HG03045 (cell line): ENCODE measurements at regions not wholly inside any gene's neighbourhood (a gene's known extent, or its start where the extent isn't known, plus 50 kb on each side); places are given as distances from the start of the nearest gene placed in this dataset.
"Not testable (repeated sequence)": the region's sequence is repeated elsewhere in the genome, so short reads cannot be mapped to it uniquely, and the experiment has no call there.

Experiments used
- ATAC-seq: cut with Tn5 transposase; IDR thresholded peaks from one replicate; pipeline ENCODE4 v1.9.1; 2021; ENCODE audit warnings: mild to moderate bottlenecking, moderate library complexity; ENCODE audit not compliant: unreplicated experiment

DNA sequence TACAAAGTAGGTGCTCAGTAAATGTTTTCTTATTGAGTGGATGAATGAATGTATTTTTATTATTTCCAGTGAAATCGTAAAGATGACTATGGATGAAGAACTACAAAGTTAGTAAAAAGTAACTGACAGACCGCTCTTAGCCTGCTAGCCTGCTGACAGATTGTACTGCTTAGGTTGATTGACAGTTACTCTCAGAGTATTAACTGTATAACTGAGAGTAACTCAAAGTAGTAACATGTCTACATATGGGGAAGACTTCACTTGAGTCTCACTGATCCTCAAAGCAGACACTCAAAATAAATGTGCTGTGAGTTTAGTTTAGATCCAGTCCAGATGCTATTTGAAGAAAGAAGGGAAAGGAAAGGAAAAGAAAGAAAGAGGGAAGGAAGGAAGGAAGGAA, 272.3 kb upstream of the AMIGO2 start:
- no peak for ATAC-seq

DNA sequence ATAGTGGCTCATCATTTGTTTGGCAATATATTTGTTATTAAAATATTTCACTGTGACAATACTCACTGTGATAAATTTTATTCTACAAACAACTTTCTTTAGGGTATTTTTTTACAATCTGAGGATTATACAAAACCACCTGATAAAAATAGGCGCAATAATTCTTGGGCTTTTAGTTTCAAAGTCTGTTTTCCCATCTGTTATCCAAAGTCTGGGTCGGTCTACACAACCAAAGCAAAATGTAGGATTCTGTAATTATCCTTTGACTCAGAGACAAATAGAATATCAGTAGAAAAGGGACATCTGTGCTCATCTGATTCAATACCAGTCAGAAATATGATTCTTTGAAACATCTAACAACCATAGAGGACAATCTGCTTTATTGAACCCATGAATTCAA, 271.8 kb upstream of the AMIGO2 start:
- ATAC-seq = no peak

DNA sequence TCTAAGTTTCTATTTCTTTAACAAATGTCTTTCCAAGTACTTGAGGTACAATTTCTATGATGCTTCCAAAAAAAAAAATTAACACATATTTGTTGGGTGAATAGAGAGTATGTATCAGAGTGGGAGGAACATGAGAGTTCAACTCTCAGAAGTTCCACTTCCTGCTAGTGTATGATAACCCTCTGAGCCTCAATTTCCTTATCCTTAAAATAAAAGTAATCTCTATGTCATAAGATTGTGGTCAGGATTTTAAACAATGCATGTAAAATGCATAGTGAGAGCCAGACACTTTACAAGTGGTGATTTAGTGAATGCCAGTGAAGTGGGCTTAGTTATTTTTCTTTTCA, 270.3 kb upstream of the AMIGO2 start:
- no peak for ATAC-seq

DNA sequence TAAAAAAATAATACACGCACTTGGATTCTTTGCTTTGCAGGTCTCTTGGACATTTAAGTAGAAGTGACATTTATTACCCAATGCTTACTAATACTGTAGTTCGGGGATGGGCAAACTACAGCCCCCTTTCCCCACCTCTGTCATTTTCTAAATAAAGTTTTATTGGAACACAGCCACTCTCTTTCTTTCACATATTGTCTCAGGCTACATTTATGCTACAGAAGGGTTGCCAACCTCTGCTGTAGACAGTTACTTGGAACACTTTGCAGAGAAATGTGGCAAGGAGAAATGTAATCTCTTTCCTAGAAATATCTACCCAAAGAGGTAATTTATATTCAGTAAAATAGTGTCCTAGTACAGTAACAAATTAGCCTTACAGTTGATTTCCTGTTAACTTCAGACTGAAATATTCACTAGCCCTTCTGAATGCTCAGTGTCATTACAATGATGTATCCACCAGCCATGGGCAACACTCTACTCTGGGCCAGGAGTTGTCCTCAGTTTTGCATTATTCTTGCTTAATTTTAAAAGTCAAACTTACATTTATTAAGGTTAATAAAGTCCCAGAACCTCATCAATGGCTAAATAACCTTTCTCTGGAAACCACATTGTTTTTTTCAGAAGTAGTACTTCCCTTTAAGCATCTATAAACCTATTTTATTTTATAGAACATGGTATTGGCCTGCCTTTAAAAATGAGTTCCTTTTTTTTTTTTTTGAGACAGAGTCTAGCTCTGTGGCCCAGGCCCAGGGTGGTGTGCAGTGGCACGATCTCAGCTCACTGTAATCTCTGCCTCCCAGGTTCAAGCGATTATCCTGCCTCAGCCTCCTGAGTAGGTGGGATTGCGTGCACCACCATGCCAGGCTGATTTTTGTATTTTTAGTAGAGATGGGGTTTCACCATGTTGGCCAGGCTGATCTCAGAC, 269.6 kb upstream of the AMIGO2 start:
- no peak for ATAC-seq

DNA sequence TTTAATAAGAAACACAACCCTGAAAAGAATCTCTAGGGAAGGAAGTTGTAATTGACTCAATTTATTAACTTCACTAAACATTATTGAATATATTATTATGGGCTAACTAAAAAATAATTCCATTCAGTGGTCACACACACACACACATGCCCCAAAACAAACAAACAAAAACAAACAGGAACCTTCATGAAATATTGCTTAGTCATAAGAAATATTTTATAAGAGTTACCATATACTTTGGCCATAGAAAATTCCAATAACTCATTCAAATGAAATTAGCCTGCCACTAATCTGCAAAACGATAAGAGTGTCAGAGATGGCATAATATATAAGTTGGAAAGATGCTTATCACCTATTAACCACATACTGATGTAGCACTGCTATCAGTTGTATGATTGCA, 268.4 kb upstream of the AMIGO2 start:
- ATAC-seq = no peak

DNA sequence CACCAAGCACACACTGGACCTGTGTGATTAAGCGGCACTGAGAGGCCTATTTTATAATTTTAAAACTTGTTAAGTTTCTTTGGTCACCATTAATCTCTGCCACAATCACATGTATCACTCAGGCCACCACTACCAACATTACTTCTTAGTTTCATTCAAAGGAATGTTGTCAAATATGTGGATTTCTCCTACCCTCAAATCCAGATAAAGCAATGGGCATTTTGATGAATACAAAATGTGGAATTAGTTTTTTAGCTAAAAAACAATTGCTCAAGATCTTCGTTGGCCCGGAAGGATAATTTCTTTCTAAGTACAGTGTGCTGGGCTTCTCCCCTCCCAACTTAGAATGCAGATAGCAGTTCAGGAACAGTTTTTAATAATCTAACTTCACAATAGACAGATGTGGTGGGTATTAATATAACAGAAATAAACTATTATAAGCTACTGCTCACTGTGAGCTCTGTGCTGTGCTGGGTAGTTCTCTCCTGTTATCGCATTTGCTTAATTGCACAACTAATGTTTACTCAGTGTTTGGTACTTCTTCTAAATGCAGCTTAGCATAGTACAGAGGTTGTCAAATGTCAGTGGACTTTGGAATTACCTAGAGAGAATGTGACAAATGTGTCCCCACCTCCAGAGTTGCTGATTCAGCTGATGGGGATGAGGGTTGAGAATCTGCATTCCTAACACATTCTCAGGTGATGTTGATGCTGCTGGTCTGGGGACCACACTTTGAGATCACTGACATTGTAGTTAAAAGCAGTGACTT, 266.7 kb upstream of the AMIGO2 start:
- ATAC-seq = no peak

DNA sequence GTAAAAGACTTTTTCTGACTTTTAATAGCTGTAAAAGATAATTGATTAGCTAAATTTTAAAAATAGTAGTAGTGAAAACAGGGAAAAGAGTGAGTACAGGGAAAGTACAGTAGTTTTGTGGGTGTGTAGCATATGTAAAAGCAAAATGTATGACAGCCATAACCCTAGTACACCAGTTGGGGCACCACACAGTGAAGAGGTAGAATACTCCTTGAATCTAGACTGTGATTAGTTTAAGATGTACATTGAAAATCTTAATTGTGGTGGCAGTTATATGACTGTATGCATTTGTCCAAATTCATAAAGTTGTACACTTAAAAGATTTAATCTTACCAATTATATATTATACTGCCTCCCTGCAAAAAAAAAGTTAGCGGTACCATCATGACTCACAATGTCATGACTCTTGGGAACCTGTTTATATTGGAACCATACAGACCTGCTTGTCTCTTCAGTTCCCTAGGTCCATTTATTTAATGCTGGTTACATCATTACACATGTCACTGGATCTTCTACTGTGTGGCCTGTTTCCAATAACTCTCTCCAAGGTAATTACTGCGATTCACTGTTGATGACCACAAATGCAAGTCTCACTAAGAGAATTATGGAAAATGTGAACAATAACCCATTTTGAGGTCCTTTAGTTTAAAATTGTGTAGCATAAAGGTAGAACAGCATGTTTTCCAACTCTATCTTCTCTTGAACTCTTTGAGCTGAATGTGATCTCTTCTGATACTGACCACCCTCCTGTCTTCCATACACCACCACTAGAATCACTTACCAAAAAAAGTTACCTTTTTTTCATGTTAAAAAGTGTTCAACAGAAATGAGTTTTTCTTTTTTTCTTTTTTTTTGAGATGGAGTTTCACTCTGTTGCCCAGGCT, 264.2 kb upstream of the AMIGO2 start:
- no peak for ATAC-seq

DNA sequence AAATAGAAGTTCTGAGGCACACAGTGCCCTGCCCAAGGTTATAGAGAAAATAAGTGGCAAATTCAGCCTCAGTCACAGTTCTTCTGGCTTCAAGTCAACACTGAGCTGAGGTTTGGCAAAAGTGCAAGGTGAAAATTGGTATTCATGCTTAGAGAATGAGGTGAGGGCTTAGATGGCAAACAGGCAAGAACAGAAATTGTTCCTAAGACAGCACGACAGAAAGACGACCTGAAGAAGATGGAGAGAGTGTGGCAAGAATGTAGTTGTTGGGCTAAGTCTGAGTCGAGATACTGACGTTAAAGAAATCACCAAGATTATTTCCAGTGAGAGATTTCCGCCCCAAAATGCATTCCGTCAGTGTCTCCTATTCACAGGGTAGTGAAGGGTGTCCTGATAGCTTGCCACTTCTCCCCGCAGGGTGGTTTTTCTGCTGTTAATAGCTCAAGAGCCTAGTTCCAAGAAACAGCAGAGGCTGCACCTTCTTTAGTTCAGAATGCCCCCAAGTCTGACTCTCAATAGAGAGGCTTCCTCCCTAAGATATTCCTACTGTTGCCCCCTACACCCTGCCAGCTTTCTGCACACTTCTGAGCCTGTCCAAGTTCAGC, 260.8 kb upstream of the AMIGO2 start:
- ATAC-seq = no peak

DNA sequence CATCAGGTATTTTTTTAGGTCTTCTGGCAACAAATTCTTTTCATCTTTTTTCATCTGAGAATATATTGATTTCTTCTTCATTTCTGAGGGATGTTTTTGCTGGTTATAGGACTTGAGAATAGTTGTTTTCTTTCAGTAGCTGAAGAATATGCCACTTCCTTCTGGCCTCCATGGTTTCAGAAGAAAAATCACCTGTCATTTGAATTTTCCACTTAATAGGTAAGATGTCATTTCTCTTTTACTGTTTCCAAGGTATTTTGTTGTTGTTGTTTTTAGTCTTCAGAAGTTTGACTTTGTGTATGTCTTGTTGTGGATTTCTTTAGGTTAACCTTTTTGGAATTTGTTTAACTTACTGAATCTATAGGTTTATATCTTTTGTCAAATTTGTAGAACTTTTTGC, 257.8 kb upstream of the AMIGO2 start:
- ATAC-seq = no peak

DNA sequence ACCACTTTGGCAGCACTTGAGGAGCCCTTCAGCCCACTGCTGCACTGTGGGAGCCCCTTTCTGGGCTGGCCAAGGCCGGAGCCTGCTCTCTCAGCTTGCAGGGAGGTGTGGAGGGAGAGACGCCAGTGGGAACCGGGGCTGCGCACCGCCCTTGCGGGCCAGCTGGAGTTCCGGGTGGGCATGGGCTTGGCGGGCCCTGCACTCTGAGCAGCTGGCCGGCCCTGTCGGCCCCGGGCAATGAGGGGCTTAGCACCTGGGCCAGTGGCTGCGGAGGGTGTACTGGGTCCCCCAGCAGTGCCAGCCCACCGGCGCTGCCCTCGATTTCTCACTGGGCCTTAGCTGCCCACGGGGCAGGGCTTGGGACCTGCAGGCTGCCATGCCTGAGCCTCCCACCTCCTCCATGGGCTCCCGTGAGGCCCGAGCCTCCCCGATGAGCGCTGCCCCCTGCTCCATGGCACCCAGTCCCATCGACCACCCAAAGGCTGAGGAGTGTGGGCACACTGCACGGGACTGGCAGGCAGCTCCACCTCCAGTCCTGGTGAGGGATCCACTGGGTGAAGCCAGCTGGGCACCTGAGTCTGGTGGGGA, 253.6 kb upstream of the AMIGO2 start:
- not testable (repeated sequence) for ATAC-seq

DNA sequence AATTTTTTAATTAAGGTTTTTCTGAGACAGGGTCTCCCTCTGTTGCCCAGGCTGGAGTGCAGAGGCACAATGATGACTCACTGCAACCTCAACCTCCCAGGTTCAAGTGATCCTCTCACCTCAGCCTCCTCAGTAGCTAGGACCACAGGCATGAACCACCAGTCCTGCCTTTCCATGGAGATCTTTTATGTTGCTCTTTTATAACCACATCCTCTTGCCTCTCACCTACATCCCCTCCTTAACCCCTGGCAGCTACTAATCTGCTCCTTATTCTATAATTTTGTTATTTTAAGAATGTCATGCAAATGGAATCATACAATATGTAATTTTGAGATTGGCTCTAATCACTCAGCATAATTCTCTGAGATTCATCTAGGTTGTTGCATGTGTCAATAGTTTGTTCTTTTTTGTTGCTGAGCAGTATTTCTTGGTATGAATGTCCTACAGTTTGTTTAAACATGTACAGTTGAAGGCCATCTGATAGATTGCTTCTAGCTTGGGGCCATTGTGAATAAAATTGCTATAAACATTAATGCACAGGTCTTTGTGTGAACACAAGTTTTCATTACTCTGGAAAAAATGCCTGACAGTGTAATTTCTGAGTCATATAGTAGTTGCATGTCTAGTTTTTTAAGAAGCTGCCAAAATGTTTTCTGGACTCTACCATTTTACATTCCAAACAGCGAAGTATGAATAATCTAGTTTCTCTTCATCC, 249.2 kb upstream of the AMIGO2 start:
- no peak for ATAC-seq

DNA sequence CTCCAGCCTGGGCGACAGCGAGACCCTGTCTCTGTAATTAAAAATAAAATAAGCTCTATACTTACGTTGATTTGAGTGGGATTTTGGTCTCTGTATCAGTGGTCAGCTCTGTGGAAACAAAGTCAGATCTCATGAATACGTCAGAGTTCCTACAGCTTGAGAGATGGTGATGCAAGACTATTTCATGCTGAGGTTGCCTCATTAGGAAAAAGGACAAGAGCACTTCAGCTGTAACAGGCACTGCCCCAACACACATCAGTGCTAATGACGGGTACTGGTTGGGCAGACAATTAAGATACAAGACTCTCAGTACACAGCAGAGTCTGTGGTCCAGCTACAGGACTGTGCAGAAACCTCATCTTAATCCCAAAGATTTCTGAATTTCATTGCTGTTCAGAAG, 246.4 kb upstream of the AMIGO2 start:
- ATAC-seq = no peak

DNA sequence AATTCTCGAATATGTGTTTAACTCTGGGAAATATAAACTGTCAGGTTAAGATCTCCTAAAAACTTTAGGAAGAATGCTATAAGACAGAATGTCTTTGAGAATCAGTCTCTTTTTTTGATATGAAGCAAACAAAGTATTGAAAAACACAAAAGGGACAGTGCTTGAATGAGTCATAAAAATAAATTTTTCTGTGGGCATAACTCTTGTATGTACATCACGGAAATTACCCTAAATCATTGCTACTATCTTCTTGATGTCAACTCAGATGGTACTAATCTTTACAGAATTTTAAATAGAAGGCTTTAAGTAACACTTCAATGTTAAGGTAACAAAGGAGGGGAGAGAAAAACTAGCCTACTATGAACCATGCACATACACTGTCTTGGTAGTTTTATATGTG, 244.0 kb upstream of the AMIGO2 start:
- ATAC-seq = no peak

DNA sequence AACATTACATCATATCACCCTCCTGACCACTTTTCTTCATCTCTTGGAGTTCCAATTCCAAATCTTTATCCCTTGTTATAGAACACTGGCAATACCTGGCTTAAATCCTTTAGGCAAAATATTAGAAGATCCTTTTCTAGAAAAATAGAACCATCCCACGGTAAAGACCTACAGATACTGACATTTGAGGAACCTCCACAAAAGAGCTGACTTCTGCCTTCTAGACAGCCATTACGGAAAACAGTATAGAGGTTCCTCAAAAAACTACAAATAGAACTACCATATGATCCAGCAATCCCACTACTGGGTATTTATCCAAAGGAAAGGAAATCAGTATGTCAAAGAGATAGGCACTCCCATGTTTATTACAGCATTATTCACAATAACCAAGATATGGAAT, 241.7 kb upstream of the AMIGO2 start:
- ATAC-seq = no peak

DNA sequence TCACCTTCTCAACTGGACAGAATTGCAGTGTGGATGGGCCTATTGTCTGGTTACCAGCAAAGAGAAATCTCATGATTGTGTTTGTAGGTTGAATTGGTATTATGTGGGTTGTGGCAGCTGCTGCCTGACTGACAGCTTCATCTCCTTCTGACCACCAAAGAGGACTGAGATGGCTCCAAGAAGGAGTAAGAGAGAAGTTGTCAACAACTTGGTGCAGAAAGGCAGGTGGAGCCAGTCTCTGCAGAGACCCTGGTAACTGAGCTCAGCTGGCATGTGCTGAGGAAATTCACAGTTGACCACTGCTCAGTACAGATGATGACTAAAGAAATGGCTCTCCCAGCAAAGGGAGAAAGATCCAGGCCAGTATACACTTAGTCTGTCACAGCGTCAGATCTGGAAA, 240.0 kb upstream of the AMIGO2 start:
- no peak for ATAC-seq

DNA sequence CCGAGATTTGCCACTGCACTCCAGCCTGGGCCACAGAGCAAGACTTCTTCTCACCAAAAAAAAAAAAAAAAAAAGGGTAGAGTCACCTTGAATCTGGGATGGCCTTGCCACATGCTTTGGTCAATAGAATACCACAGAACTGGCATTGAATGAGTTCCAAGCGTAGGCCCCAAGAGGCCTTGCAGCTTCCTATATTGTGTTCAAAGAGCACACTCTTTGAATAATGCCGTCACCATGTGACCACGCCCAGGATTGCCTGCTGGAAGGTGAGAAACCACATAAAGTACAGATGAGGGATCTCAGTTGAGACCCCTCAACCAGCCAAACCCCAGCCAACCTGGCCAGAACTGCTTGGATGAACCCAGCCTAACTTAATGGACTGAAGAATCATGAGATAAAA, 239.2 kb upstream of the AMIGO2 start:
- ATAC-seq = no peak

DNA sequence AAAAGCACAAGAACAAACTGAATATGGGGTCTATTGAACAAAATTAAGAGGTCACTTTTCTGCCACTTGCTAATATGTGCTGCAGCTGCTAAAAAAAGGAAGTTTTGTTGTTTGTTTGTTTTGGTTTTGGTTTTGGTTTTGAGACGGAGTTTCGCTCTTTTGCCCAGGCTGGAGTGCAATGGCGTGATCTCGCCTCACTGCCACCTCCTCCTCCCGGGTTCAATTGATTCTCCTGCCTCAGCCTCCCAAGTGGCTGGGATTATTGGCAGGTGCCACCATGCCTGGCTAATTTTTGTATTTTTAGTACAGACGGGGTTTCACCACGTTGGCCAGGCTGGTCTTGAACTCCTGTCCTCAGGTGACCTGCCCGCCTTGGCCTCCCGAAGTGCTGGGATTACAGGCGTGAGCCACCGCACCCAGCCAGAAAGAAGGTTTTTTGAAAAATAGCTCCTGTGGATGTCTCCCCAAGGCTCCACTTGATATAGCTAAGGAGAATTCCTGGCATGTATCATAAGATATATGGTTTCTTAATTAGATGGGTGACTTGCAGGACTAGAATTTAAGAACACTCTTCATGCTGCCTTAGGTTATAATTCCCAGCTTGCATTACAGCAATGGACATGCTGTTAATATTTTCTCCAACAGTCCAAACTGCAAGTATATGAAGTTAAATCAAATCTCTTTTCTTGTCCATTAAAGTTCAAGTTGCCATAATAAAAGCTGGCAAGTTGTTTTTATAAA, 237.6 kb upstream of the AMIGO2 start:
- peak; percentile 62 for ATAC-seq

DNA sequence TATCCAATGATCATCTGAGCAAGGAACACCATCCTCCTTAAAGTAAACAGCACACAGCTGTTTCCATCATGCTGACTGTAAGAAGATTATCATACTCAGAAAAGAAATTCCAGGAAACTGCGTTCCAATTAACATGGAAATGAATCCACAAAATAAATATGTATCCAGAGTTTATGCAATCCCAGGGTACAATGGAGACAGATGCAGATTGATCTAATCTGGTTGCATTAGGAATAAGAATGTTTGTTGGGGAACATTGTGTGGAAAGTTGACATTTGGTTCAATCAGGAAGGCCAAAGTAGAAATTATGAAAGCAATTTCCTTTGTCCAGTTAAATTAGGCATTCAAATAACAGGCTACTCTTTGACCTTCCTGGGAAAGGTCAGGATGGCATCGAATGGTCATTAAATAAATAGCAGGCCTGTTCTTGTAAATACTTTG, 236.9 kb upstream of the AMIGO2 start:
- no peak for ATAC-seq

DNA sequence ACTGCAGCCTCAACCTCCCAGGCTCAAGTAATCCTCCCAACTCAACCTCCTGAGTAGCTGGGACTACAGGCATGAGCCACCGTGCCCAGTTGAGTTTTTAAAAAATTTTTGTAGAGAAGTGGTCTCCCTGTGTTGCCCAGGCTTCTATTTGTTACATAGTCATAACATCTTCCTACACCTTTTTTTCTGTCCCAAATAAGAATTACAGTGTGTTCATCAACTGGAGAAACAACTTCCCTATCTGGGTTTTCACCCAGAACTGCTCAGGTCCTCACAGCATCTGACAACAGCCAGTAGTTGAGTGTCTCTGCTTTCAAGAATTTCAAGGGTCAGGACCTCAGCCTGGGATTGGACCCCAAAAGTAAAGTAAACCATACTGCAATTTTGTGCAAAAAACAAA, 235.2 kb upstream of the AMIGO2 start:
- ATAC-seq = no peak
